ENCODE measurements at regions not wholly inside any gene's neighbourhood (a gene's known extent, or its start where the extent isn't known, plus 50 kb on each side); places are given as distances from the start of the nearest gene placed in this dataset.

GRCh38 chr11:81394311-81394710 is 1339.4 kb downstream of the FAM181B start:
- no peak for DNase-seq (ENCODE audit: low read depth, low spot score)
- TF ChIP-seq CTCF (IDR thresholded peaks at IDR 0.05; ENCODE audit: low read depth, low read length), result no peak
- no peak overlapping the region for H3K4me3 ChIP-seq (ENCODE audit: low read depth, low read length)
- in situ Hi-C loops (cut with HindIII; ENCODE audit: low sequenced_read_pairs), result no loop called here

GRCh38 chr11:81388326-81388725 is 1345.3 kb downstream of the FAM181B start:
- H3K4me3 ChIP-seq (ENCODE audit: low read depth, low read length), result no peak overlapping the region
- no peak for TF ChIP-seq CTCF (IDR thresholded peaks at IDR 0.05; ENCODE audit: low read depth, low read length)
- in situ Hi-C loops (cut with HindIII; ENCODE audit: low sequenced_read_pairs), result no loop called here
- no peak for DNase-seq (ENCODE audit: low read depth, low spot score)

DNA sequence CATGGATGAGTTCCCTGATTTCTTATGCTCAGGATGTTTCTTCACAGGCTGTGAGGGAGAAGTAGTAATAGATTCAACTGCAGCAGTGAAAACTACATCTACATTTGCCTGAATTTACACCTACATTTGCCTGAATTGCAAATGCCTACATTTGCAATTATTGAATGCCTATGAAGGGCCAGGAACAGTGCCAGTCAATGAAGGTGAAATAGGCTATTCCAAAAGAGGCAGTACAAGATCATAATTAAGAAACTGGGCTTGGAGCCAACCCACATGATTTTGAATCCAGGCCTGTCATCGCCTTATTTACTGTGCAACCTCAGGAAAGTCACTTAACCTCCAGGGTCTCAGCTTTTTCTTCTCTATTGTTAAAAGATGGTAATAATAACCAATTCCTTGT is 1353.3 kb downstream of the FAM181B start:
- TF ChIP-seq CTCF (IDR thresholded peaks at IDR 0.05; ENCODE audit: low read depth, low read length), result no peak
- DNase-seq (ENCODE audit: low read depth, low spot score), result no peak
- in situ Hi-C loops (cut with HindIII; ENCODE audit: low sequenced_read_pairs), result no loop called here
- no peak overlapping the region for H3K4me3 ChIP-seq (ENCODE audit: low read depth, low read length)

- in situ Hi-C loops (cut with HindIII; ENCODE audit: low sequenced_read_pairs), result no loop called here
- no peak for TF ChIP-seq CTCF (IDR thresholded peaks at IDR 0.05; ENCODE audit: low read depth, low read length)
Observed at GRCh38 chr11:81377418-81377817, 1356.2 kb downstream of the FAM181B start.

GRCh38 chr11:81373986-81374385 is 1359.7 kb downstream of the FAM181B start:
- H3K4me3 ChIP-seq (ENCODE audit: low read depth, low read length), result no peak overlapping the region
- no peak for DNase-seq (ENCODE audit: low read depth, low spot score)
- in situ Hi-C loops (cut with HindIII; ENCODE audit: low sequenced_read_pairs), result no loop called here
- TF ChIP-seq CTCF (IDR thresholded peaks at IDR 0.05; ENCODE audit: low read depth, low read length), result no peak

More at GRCh38 chr11:81377418-81377817, 1356.2 kb downstream of the FAM181B start:
- DNase-seq (ENCODE audit: low read depth, low spot score), result no peak
- H3K4me3 ChIP-seq (ENCODE audit: low read depth, low read length), result no peak overlapping the region

DNA sequence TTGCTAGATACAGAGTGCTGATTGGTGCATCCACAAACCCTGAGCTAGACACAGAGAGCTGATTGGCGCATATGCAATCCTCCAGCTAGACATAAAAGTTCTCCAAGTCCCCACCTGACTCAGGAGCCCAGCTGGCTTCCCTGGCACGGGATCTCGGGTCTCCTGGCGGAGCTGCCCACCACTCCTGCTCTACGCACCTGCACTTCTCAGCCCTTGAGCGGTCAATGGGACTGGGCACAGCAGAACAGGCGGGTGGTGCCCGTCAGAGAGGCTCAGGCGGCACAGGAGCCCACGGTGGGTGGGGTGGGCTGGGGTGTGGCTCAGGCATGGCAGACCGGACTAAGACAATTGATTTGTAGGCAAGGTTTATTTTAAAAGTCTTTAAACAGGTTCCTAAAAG is 1365.5 kb downstream of the FAM181B start:
- TF ChIP-seq CTCF (IDR thresholded peaks at IDR 0.05; ENCODE audit: low read depth, low read length), result no peak
- no peak for DNase-seq (ENCODE audit: low read depth, low spot score)
- in situ Hi-C loops (cut with HindIII; ENCODE audit: low sequenced_read_pairs), result no loop called here
- H3K4me3 ChIP-seq (ENCODE audit: low read depth, low read length), result no peak overlapping the region

- in situ Hi-C loops (cut with HindIII; ENCODE audit: low sequenced_read_pairs), result no loop called here
- no peak for TF ChIP-seq CTCF (IDR thresholded peaks at IDR 0.05; ENCODE audit: low read depth, low read length)
- no peak overlapping the region for H3K4me3 ChIP-seq (ENCODE audit: low read depth, low read length)
- no peak for DNase-seq (ENCODE audit: low read depth, low spot score)
Observed at GRCh38 chr11:81365496-81365895, 1368.2 kb downstream of the FAM181B start.
